NT2/D1 (cell line): ENCODE measurements at regions not wholly inside any gene's neighbourhood (a gene's known extent, or its start where the extent isn't known, plus 50 kb on each side); places are given as distances from the start of the nearest gene placed in this dataset.

Source experiments
- YY1 ChIP-seq: IDR thresholded peaks from 2 replicates; pipeline ENCODE4 v1.6.1; 2011; ENCODE audit not compliant: insufficient read length, insufficient read depth
- ZNF274 ChIP-seq: IDR thresholded peaks from 2 replicates; pipeline ENCODE4 v1.6.1; 2011; ENCODE audit warnings: mild to moderate bottlenecking, low read depth, low read length

DNA sequence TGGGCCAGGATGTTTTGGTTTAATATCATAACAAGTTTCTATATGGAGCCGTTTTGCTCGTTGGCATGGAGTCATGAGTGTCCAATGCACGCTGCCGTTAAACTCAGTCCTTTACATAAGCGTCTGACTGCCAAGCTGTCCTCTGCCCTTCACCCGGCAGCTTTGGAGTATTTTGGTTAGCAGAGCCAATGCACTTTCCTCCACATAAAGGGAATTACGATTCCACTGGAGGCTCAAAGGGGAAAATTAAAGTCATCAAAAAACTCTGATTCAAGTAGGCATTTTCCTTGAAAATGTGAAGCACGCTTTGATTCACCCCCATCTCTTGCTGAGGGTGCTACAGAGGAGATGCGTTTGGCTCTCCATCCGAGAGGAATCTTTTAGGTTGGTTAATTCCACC, 144.4 kb upstream of the ARGLU1 start:
- no peak for TF ChIP-seq ZNF274
- no peak for TF ChIP-seq YY1
